ENCODE measurements at regions not wholly inside any gene's neighbourhood (a gene's known extent, or its start where the extent isn't known, plus 50 kb on each side); places are given as distances from the start of the nearest gene placed in this dataset.
"Not testable (repeated sequence)": the region's sequence is repeated elsewhere in the genome, so short reads cannot be mapped to it uniquely, and the experiment has no call there.

DNA sequence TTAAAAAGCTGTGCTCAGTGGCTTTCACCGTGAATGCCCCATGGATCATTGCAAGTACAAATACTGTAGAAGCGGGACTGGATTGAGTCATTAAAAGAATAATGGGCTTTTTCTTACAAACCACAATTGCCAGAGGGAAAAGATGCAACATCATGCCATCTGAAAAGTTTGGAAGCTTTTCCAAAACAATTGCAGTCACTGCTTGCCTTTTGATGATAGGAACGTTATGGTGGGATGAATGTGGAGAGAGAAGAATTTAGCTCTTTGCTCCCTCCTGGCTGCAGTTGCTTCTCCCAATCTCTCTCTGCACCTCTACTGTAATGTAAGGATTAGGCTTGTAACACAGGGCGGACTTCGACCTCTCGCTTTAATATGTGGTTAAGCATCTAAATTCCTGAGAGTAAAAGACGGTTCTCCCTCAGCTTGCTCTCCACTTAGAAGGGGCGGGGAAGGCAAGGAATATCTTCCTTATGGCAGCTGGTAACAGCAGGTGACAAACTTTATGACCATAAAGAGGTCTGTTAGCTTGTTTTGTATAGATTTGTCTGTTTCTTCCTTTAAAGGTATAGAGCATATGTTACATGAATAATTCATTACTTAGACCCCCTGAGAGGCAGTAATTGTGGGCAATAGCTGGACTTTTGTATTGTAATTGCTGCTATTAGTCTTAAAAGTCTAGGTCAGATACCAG is 376.1 kb downstream of the UTRN start:
- DNase-seq (ENCODE audit: low read depth in 6 of 9, low spot score in 9 of 9) = no peak
- Histone ChIP-seq H3K9me3 (ENCODE audit: control insufficient read depth in 2 of 2, insufficient read depth in 1 of 2, low read length in 1 of 2) (no peaks in the 10 kb centered on the region), H3K4me1 (ENCODE audit: control insufficient read depth in 2 of 2, insufficient read depth in 2 of 2, low read length in 2 of 2) (peaks cover 6 to 20% of the 10 kb centered on the region in 2 donors), H3K36me3 (ENCODE audit: control insufficient read depth in 2 of 2, insufficient read depth in 2 of 2, low read length in 1 of 2) (no peaks in the 10 kb centered on the region), H3K27ac (ENCODE audit: low read depth in 1 of 2, low read length in 1 of 2) (no peak overlapping the region), H3K4me3 (ENCODE audit: low read length in 2 of 2) (no peak overlapping the region), H3K27me3 (ENCODE audit: control insufficient read depth in 2 of 2, insufficient read depth in 1 of 2, low read length in 1 of 2) (no peaks in the 10 kb centered on the region)
- 97% methylated on average over 8 of the region's 8 CpGs for WGBS

DNA sequence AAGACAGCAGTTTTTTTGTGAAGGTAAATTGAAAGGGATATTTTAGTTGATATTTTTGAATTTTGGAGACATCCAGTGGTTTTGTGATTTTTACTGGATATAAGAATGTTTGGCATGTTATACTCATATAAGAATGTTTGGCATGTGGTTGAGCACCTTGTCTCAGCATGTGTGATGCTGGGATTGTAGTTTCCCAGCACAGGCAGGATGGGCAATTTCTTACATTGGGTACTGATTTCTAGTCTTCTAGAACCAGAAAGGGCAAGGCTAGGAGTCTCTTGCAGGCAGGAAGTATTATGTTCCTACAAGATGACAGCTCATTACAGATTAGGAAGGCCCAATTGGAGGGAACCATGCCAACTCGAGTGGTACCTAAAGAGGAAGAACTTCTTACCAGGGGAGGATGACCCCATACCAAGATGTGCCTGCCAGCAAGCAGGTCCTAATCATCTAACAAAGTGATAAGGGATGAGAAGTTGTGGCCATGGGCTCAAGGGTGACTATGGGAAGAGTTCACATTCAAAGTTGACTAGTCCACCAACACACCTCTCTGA is 377.8 kb downstream of the UTRN start:
- WGBS = 93% methylated on average over 1 of the region's 1 CpG
- no peaks in the 10 kb centered on the region for H3K27me3 ChIP-seq (ENCODE audit: control insufficient read depth in 2 of 2, insufficient read depth in 1 of 2, low read length in 1 of 2)

GRCh38 chr6:144664281-144664680 is 379.1 kb downstream of the UTRN start:
- H3K36me3 ChIP-seq (ENCODE audit: control insufficient read depth in 2 of 2, insufficient read depth in 2 of 2, low read length in 1 of 2) = no peaks in the 10 kb centered on the region
- peaks cover 3 to 14% of the 10 kb centered on the region in 2 donors for H3K4me1 ChIP-seq (ENCODE audit: control insufficient read depth in 2 of 2, insufficient read depth in 2 of 2, low read length in 2 of 2)
- WGBS = 98% methylated on average over 4 of the region's 4 CpGs
- H3K9me3 ChIP-seq (ENCODE audit: control insufficient read depth in 2 of 2, insufficient read depth in 1 of 2, low read length in 1 of 2) = no peaks in the 10 kb centered on the region
- no peak for DNase-seq (ENCODE audit: low read depth in 6 of 9, low spot score in 9 of 9)
- no peak overlapping the region for H3K4me3 ChIP-seq (ENCODE audit: low read length in 2 of 2)
- H3K27me3 ChIP-seq (ENCODE audit: control insufficient read depth in 2 of 2, insufficient read depth in 1 of 2, low read length in 1 of 2) = no peaks in the 10 kb centered on the region
- no peak overlapping the region for H3K27ac ChIP-seq (ENCODE audit: low read depth in 1 of 2, low read length in 1 of 2)

More for the DNA sequence above, 377.8 kb downstream of the UTRN start:
- no peak for DNase-seq (ENCODE audit: low read depth in 6 of 9, low spot score in 9 of 9)
- Histone ChIP-seq H3K36me3 (ENCODE audit: control insufficient read depth in 2 of 2, insufficient read depth in 2 of 2, low read length in 1 of 2) (no peaks in the 10 kb centered on the region), H3K4me3 (ENCODE audit: low read length in 2 of 2) (no peak overlapping the region), H3K4me1 (ENCODE audit: control insufficient read depth in 2 of 2, insufficient read depth in 2 of 2, low read length in 2 of 2) (peaks cover 6 to 18% of the 10 kb centered on the region in 2 donors), H3K9me3 (ENCODE audit: control insufficient read depth in 2 of 2, insufficient read depth in 1 of 2, low read length in 1 of 2) (no peaks in the 10 kb centered on the region), H3K27ac (ENCODE audit: low read depth in 1 of 2, low read length in 1 of 2) (no peak overlapping the region)

- no peaks in the 10 kb centered on the region for H3K36me3 ChIP-seq (ENCODE audit: control insufficient read depth in 2 of 2, insufficient read depth in 2 of 2, low read length in 1 of 2)
- H3K27ac ChIP-seq (ENCODE audit: low read depth in 1 of 2, low read length in 1 of 2) = no peak overlapping the region
- 99% methylated on average over 1 of the region's 1 CpG for WGBS
- no peaks in the 10 kb centered on the region for H3K9me3 ChIP-seq (ENCODE audit: control insufficient read depth in 2 of 2, insufficient read depth in 1 of 2, low read length in 1 of 2)
- peaks cover 0 to 7% of the 10 kb centered on the region in 2 donors for H3K4me1 ChIP-seq (ENCODE audit: control insufficient read depth in 2 of 2, insufficient read depth in 2 of 2, low read length in 2 of 2)
- no peak overlapping the region for H3K4me3 ChIP-seq (ENCODE audit: low read length in 2 of 2)
- DNase-seq (ENCODE audit: low read depth in 6 of 9, low spot score in 9 of 9) = no peak
- H3K27me3 ChIP-seq (ENCODE audit: control insufficient read depth in 2 of 2, insufficient read depth in 1 of 2, low read length in 1 of 2) = no peaks in the 10 kb centered on the region
These were observed 379.8 kb downstream of the UTRN start for GRCh38 chr6:144664947-144665346.

DNA sequence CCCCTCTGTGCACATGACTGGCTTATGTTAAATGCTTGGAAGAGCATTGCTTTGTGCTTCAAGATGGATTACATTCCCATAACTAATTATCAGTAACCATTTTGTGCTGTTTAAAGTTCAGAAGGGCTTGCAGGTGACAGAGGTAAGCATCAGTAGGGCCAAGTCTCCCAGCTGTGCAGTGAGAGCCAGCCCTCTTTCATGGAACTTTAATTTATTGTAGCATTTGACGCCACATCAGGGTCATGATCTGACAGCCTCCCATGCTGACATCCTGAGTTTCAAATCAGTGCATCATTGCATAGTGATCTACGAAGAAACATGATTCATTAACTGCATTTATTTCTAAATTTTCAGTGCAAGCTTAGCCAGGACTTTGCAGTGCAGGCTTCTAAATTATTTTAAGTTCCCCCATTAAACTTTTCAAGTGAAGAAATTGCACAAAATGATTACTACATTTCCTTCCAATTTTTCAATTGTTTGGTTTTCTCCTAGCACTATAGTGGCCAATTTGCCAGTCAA is 380.9 kb downstream of the UTRN start:
- no peaks in the 10 kb centered on the region for H3K9me3 ChIP-seq (ENCODE audit: control insufficient read depth in 2 of 2, insufficient read depth in 1 of 2, low read length in 1 of 2)
- no peaks in the 10 kb centered on the region for H3K36me3 ChIP-seq (ENCODE audit: control insufficient read depth in 2 of 2, insufficient read depth in 2 of 2, low read length in 1 of 2)
- H3K4me1 ChIP-seq (ENCODE audit: control insufficient read depth in 2 of 2, insufficient read depth in 2 of 2, low read length in 2 of 2) = no peaks in the 10 kb centered on the region
- no peak for DNase-seq (ENCODE audit: low read depth in 6 of 9, low spot score in 9 of 9)
- no peaks in the 10 kb centered on the region for H3K27me3 ChIP-seq (ENCODE audit: control insufficient read depth in 2 of 2, insufficient read depth in 1 of 2, low read length in 1 of 2)
- WGBS = 96% methylated on average over 2 of the region's 2 CpGs
- no peak overlapping the region for H3K4me3 ChIP-seq (ENCODE audit: low read length in 2 of 2)
- no peak overlapping the region for H3K27ac ChIP-seq (ENCODE audit: low read depth in 1 of 2, low read length in 1 of 2)

DNA sequence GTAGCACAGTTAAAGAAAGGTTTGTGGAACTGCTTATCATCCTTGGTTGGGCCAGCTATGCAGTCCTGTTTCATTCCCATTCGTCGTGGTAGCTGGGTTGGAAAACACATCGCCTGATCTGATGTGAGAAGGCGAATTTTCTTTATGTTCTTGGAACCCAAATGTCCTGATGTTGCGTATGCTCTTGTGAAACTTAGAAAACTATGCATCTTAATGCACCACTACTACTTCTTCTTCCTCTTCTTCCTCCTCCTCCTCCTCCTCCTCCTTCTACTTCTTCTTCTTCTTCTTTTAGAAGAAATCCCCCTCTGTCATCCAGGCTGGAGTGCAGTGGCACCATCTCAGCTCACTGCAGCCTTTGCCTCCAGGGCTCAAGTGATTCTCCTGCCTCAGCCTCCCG is 381.6 kb downstream of the UTRN start:
- no peak for DNase-seq (ENCODE audit: low read depth in 6 of 9, low spot score in 9 of 9)
- no peaks in the 10 kb centered on the region for H3K27me3 ChIP-seq (ENCODE audit: control insufficient read depth in 2 of 2, insufficient read depth in 1 of 2, low read length in 1 of 2)
- H3K36me3 ChIP-seq (ENCODE audit: control insufficient read depth in 2 of 2, insufficient read depth in 2 of 2, low read length in 1 of 2) = no peaks in the 10 kb centered on the region
- no peak overlapping the region for H3K4me3 ChIP-seq (ENCODE audit: low read length in 2 of 2)
- 97% methylated on average over 6 of the region's 6 CpGs for WGBS
- H3K27ac ChIP-seq (ENCODE audit: low read depth in 1 of 2, low read length in 1 of 2) = no peak overlapping the region
- no peaks in the 10 kb centered on the region for H3K9me3 ChIP-seq (ENCODE audit: control insufficient read depth in 2 of 2, insufficient read depth in 1 of 2, low read length in 1 of 2)
- H3K4me1 ChIP-seq (ENCODE audit: control insufficient read depth in 2 of 2, insufficient read depth in 2 of 2, low read length in 2 of 2) = no peaks in the 10 kb centered on the region

DNA sequence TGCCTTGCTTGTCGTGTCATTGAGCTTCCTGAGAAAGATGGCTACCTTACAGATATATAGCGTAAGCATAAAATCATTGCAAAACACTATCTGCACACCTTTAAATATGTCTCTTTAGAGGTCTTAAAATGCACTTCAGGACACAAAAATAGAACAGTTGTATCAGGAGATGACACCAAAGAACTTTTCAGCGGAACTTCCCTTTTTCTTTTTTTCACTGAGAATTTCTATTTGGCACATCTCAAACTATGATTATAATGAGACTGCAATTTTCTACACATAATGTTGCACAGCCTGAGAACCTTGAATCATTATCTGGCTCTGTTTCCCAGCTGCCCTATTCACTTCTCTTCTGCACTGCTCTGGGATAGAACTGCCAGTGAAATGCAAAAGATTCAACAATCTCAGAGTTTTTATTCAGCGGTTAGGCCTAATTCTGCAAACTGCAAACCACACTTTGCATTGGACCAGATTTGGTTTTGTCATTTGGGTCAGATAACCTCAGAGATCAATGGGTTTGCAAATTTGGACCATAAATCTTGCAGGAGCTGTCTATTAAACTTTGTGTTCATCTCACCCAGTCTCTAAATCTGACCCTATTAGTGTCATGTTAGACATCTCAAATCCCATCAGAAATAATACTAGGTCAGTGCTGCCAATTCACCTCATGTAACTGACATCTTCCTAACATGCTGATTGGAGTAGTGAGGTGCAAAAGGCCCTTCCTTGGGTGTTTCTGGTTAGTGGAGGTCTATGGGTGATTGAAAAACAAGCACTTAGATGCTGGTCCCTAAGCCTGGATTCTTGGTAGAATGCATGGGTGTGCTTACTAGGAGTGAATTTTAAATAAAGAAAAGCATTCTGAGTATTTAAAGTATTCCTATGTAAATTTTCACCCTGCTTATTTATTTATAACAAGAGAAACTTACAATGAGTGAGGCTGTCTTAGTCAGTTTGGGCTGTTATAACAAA is 382.7 kb downstream of the UTRN start:
- Histone ChIP-seq H3K27ac (ENCODE audit: low read depth in 1 of 2, low read length in 1 of 2) (no peak overlapping the region), H3K4me1 (ENCODE audit: control insufficient read depth in 2 of 2, insufficient read depth in 2 of 2, low read length in 2 of 2) (no peaks in the 10 kb centered on the region), H3K4me3 (ENCODE audit: low read length in 2 of 2) (no peak overlapping the region), H3K9me3 (ENCODE audit: control insufficient read depth in 2 of 2, insufficient read depth in 1 of 2, low read length in 1 of 2) (no peaks in the 10 kb centered on the region), H3K27me3 (ENCODE audit: control insufficient read depth in 2 of 2, insufficient read depth in 1 of 2, low read length in 1 of 2) (no peaks in the 10 kb centered on the region), H3K36me3 (ENCODE audit: control insufficient read depth in 2 of 2, insufficient read depth in 2 of 2, low read length in 1 of 2) (no peaks in the 10 kb centered on the region)
- no peak for DNase-seq (ENCODE audit: low read depth in 6 of 9, low spot score in 9 of 9)
- WGBS = 84% methylated on average over 4 of the region's 4 CpGs

DNA sequence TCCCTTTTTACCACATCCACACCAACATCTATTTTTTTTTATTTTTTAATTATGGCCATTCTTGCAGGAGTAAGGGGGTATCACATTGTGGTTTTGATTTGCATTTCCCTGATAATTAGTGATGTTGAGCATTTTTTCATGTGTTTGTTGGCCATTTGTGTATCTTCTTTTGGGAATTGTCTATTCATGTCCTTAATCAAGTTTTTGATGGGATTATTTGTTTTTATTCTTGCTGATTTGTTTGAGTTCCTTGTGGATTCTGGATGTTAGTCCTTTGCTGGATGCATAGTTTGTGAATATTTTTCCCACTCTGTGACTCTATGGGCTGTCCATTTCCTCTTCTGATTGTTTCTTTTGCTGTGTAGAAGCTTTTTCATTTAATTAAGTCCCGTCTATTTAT is 385.1 kb downstream of the UTRN start:
- H3K36me3 ChIP-seq (ENCODE audit: control insufficient read depth in 2 of 2, insufficient read depth in 2 of 2, low read length in 1 of 2); H3K4me1 ChIP-seq (ENCODE audit: control insufficient read depth in 2 of 2, insufficient read depth in 2 of 2, low read length in 2 of 2); H3K27me3 ChIP-seq (ENCODE audit: control insufficient read depth in 2 of 2, insufficient read depth in 1 of 2, low read length in 1 of 2); DNase-seq (ENCODE audit: low read depth in 6 of 9, low spot score in 9 of 9); H3K9me3 ChIP-seq (ENCODE audit: control insufficient read depth in 2 of 2, insufficient read depth in 1 of 2, low read length in 1 of 2); H3K4me3 ChIP-seq (ENCODE audit: low read length in 2 of 2); H3K27ac ChIP-seq (ENCODE audit: low read depth in 1 of 2, low read length in 1 of 2): not testable (repeated sequence)
- WGBS = 97% methylated on average over 1 of the region's 1 CpG

DNA sequence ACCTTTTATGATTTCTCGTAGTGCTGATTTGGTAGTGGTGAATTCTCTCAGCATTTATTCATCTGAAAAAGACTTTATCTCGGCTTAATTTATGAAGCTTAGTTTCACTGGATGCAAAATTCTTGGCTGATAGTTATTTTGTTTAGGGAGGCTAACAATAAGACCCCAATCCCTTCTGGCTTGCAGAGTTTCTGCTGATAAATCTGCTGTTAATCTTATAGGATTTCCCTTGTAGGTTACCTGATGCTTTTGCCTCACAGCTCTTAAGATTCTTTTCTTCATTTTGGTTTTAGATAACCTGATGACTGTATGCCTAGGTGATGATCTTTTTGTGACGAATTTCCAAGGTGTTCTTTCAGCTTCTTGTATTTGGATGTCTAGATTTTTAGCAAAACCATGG is 388.7 kb downstream of the UTRN start:
- 80% methylated on average over 3 of the region's 3 CpGs for WGBS
- no peaks in the 10 kb centered on the region for H3K36me3 ChIP-seq (ENCODE audit: control insufficient read depth in 2 of 2, insufficient read depth in 2 of 2, low read length in 1 of 2)

More for the DNA sequence above, 388.7 kb downstream of the UTRN start:
- H3K4me3 ChIP-seq (ENCODE audit: low read length in 2 of 2) = no peak overlapping the region
- H3K27ac ChIP-seq (ENCODE audit: low read depth in 1 of 2, low read length in 1 of 2) = no peak overlapping the region
- H3K9me3 ChIP-seq (ENCODE audit: control insufficient read depth in 2 of 2, insufficient read depth in 1 of 2, low read length in 1 of 2) = peaks cover 0 to 1% of the 10 kb centered on the region in 2 donors
- H3K27me3 ChIP-seq (ENCODE audit: control insufficient read depth in 2 of 2, insufficient read depth in 1 of 2, low read length in 1 of 2) = no peaks in the 10 kb centered on the region
- H3K4me1 ChIP-seq (ENCODE audit: control insufficient read depth in 2 of 2, insufficient read depth in 2 of 2, low read length in 2 of 2) = peaks cover 3 to 7% of the 10 kb centered on the region in 2 donors
- DNase-seq (ENCODE audit: low read depth in 6 of 9, low spot score in 9 of 9) = no peak
